HG03439 (cell line): ENCODE measurements at regions not wholly inside any gene's neighbourhood (a gene's known extent, or its start where the extent isn't known, plus 50 kb on each side); places are given as distances from the start of the nearest gene placed in this dataset.
A peak's percentile ranks its signal among the peaks of the same experiment; 100 is the strongest.
"Not testable (repeated sequence)": the region's sequence is repeated elsewhere in the genome, so short reads cannot be mapped to it uniquely, and the experiment has no call there.

Experiments
- ATAC-seq: cut with Tn5 transposase; IDR thresholded peaks from one replicate; pipeline ENCODE4 v1.9.1; 2021; ENCODE audit warnings: mild to moderate bottlenecking, moderate library complexity; ENCODE audit not compliant: unreplicated experiment

- ATAC-seq, result no peak
Observed at GRCh38 chr2:228600265-228600664, 418.8 kb upstream of the SPHKAP start.

DNA sequence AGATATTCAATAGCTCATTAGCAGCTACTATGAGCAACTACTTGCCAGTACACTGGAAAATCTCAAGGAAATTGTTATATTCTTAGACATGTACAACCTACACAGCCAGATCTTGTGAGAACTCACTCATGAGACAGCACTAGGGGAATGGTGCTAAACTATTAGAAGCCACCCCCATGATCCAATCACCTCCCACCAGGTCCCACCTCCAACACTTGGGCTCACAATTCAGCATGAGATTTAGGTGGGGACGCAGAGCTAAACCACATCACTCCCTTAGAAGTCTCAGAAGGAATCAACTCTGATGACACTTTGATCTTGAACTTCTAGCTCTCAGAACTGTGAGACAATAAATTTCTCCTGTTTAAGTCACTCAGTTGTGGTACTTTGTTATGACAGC, 418.3 kb upstream of the SPHKAP start:
- no peak for ATAC-seq

DNA sequence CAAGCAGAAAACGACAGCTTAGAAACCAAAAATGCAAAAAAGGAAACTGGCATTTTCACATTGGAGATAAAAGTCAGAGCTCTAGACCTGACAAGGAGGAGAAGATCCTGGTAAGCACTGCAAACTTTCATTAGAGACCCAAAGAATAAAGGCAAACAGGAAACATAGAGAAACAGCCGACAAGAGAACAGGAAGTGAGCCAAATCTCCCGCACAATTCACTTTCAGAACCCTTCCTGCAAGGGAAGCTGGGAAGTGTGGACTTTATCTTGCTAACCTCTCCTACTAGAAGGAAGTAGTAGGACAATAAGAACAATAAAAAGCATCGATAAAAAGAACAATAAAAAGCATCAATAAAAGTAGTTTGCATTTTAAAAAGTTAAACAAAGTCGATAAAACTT, 417.8 kb upstream of the SPHKAP start:
- no peak for ATAC-seq

GRCh38 chr2:228597032-228597431, 415.5 kb upstream of the SPHKAP start:
- no peak for ATAC-seq

DNA sequence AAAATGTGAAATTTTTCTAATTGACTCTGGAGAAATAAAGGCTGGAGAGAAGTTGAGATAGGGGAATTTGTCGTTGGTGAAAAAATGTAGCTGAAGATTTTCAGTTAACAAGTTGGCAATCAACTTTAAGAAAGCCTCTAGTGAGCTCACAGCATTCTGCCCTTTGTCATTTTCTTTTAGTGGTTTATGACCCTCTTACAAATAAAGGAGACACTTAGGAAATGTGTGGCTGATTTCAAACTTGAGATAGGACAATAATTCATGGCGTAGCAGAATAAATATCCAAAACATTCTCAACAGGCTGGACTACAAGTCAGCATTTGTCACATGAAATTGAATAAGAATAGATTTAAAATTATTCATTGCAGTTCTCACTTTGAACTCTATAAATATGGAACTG, 412.5 kb upstream of the SPHKAP start:
- no peak for ATAC-seq

DNA sequence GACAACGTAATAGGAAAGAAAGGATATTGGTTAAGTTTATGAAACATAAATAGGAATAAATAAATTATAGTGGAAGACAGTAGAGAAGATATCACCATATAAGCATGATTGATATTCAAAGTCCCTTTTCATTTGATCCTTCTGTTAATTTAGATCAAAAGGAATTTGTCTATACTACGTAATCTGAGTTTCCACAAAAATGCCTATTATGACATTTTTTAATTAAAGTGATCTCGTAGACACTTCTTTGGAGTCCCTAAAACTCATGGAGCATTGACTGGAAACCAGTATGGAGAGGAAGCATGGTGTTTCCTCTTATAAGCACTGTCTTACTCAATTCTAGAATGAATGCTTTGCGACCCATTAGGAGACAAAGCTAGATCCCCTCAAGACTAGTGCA, 411.4 kb upstream of the SPHKAP start:
- ATAC-seq, result no peak

DNA sequence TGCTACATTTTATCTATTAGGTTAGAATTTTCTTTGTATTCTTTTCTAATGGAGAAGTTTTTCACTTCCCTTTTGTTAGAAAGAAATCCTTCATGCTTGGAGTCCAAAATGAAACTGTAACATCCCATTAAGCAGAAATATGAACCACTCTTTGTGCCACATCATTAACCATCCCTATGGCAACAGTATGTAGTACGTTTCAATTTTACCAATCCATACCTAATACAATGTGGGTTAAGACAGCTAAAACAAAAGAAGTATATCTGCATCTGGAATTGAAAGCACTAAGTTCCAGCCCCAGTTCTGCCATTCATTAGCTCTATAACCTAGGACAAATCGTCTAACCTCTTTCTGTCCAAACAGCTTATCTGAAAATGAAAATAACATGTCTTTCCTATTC, 409.2 kb upstream of the SPHKAP start:
- no peak for ATAC-seq

DNA sequence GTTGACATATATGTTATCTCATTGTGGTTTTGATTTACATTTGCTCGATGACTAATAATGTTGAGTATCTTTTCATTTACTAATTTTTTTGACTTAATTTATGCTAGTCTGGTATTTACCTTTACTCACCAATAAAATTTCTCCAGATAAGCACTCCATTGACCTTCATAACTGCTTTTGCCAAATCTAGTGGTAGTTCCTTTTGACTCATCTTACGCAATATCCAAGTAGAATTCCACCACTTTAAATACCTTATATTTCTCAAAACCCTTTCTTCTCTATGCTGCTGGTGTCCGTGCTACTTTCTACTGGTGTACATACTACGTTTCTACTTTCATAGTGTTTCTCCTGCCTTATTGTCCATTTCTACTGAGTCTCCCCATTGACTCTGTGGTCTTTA, 407.6 kb upstream of the SPHKAP start:
- no peak for ATAC-seq

DNA sequence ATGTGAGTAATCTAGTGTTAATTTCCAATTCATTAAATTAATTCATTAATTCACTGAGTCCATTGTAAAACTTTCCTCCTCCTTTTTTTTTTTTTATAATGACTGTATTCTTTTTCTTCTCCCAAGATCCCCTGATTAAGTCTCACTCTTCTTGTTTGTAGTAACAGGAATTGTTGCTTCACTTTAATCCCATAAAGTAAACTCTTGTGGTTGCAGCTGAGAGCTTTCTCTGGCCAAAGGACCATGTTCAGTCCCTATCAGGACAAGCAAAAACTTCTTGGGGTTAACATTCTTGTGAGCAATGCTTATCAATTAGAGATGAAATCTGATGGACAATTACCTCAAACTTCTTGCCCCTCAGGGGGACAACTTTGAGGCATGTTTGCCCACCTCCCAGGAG, 400.2 kb upstream of the SPHKAP start:
- no peak for ATAC-seq

GRCh38 chr2:228575897-228576296, 394.4 kb upstream of the SPHKAP start:
- no peak for ATAC-seq

GRCh38 chr2:228568275-228568674, 386.8 kb upstream of the SPHKAP start:
- not testable (repeated sequence) for ATAC-seq

DNA sequence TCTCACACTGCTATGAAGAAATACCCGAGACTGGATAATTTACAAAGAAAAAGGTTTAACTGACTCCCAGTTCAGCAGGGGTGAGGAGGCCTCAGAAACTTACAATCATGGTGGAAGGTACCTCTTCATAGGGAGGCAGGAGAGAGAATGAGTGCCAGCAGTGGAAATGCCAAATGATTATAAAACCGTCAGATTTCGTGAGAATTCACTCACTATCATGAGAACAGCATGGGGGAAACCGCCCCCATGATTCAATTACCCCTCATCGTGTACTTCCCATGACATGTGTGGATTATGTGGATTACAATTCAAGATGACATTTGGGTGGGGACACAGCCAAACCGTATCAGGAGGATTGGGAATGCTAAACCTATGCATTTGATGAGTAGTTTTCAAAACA, 380.3 kb upstream of the SPHKAP start:
- no peak for ATAC-seq

GRCh38 chr2:228559774-228560415, 378.4 kb upstream of the SPHKAP start:
- ATAC-seq, result peak; percentile 64

DNA sequence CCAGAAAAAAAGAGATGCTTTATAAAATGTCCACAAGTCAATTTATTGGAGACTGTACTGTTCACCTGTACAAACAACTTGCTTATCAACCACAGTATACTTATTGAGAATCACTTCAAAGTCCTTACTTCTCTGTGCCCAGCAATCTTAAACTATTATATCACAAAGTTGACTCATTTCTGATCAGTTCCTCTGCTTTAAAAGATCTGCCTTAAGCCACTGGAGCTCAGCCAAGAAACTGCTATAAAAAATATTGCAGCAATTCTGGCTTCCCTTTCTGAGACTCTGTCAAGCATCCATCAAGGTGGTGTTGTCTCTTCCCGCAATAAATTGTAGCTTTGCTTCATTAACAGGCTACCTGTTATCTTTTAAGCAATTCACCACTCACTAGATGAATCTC, 375.2 kb upstream of the SPHKAP start:
- no peak for ATAC-seq

- ATAC-seq, result no peak
Observed at GRCh38 chr2:228549441-228550007, 368.0 kb upstream of the SPHKAP start.

DNA sequence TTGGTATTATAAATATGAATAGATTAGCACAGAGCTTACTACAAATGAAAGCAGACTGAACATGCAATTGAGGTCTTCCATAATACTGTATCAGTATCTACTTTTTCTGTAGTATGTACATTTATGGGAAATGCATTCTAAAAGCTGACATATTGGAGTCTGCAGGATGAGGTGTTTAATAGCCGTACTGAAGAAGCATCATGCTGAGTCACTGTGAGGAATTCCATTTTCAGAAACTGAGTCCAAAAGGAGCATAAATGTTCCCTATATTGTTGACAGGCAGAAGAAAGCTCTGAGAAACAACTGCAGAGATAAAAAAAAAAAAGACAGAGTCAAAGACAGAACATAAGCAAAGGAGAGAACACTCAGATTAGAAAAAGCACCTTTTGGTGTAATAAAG, 366.7 kb upstream of the SPHKAP start:
- ATAC-seq, result no peak

GRCh38 chr2:228545748-228546145, 364.3 kb upstream of the SPHKAP start:
- no peak for ATAC-seq

DNA sequence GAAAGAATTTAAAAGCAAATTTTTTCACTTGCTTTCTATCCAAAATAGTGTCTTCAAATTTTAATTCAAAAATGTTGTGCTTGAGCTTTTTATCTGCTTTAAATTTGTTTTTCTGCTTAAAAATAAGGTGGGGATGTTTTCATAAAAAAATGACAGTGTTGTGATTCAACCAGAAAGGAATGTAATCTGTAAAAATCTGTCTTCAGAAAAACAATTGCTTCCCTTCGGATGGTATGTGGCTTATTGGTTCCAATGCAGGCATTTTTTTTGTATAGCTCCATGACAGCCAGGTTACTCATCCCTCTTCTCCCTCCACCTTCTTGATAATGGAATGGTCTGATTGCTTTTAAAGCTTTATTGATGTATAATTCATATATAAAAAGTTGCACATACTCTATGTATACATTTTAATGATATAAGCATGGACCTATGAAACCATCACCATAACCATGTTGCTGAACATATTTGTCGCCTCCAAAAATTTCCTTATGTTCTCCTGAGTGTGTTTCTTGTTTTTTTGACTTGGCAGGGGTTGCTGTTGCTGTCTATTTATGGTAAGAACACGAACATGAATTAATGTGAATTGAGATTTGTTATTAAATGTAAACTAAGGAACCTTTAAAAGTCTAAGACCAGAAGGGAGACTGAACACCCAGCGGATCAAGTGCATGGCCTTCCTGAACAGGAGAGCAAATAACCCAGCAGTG, 363.7 kb upstream of the SPHKAP start:
- ATAC-seq, result no peak

DNA sequence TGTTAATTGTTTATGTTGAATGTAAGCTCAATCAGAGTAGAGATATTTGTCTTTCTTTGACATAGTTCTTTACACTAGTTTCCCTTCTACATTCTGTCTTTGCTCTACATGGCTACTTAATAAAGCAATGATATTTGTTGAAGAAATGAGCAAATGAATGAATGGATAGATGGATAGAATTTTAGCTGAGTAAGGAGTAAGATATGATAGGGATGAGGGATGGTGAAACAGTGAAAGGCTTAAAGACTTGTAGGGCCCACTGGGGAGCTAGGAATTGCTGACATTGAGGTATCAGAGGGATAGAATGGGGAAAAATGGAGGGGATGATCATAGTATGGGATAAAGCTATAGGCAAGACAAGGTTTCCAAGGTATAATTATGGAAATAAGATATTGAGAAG, 361.6 kb upstream of the SPHKAP start:
- no peak for ATAC-seq

DNA sequence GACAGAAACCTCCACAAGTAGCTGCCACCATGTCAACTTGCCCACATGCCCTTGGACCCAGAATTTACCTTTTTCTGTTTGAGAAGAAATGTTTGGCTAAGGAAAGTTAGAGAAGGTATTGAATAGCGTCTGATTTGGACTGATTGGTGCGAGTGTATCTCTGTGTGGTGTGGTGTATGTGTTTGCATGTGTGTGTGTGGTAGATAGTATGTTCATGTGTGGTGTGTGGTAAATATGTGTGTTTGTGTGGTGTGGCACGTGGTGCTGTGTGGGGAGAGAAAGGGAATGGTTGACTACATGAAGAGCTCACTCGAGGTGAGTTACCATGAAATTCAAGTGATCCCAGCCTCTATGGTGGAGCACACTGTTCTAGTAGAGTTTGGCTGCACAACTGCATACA, 360.8 kb upstream of the SPHKAP start:
- ATAC-seq, result no peak

DNA sequence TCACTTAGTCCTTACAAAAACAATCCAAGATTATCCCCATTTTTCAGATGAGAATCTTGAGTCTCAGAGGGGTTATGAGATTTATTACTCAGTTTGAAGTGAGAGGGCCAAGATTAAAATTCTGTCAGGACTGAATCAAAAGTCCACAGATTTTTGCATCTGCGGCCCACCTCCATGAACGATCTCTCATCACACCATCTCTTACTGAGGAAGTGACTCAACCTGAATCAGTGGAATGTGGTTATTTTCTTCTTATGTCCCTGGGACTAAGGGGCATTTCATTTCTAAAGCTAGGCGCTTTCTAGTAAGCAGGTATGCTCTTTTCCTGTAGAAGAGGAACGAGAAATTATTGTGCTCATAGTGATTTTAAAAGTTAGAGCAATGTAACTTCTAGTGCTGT, 360.3 kb upstream of the SPHKAP start:
- no peak for ATAC-seq

GRCh38 chr2:228540976-228541375, 359.5 kb upstream of the SPHKAP start:
- no peak for ATAC-seq

DNA sequence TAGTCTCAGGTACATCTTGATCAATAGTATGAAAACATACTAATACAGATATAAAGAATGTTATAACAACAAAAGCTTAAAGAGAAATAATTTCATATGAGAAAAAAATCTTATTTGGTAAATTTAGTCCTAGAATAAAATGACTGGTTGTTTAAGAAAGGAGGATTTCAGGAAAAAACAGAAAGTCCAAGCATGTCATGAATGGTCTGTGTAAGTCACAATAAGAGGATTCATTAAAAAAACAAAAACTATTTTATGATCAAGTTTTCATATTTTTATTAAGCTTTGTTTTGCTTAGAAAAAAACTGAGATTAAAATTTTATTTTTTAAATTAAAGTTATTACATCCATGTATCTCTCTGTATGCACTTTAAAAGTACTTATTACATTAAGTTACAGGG, 353.9 kb upstream of the SPHKAP start:
- ATAC-seq, result no peak
